Transverse colon (tissue), 3 donors: ENCODE measurements at regions not wholly inside any gene's neighbourhood (a gene's known extent, or its start where the extent isn't known, plus 50 kb on each side); places are given as distances from the start of the nearest gene placed in this dataset.
"Not testable (repeated sequence)": the region's sequence is repeated elsewhere in the genome, so short reads cannot be mapped to it uniquely, and the experiment has no call there.

Experiments used
- CTCF ChIP-seq, 5 experiments: fragments of 200-600 bp in 3 of 5; fragments of 450-650 bp in 2 of 5; sonication (generic) in 3 of 5; IDR thresholded peaks; 1 replicate in 2 of 5; 2 replicates in 3 of 5; pipeline ENCODE4 v1.5.1; 2016 to 2017; ENCODE audit warnings: antibody characterized with exemption in 5 of 5, inconsistent platforms in 3 of 5, mild to moderate bottlenecking in 2 of 5, moderate library complexity in 1 of 5
- EP300 ChIP-seq: sonication (generic); formaldehyde crosslinking; IDR thresholded peaks from one replicate; pipeline ENCODE4 v1.6.1; 2017; ENCODE audit warnings: antibody characterized with exemption, low read depth

DNA sequence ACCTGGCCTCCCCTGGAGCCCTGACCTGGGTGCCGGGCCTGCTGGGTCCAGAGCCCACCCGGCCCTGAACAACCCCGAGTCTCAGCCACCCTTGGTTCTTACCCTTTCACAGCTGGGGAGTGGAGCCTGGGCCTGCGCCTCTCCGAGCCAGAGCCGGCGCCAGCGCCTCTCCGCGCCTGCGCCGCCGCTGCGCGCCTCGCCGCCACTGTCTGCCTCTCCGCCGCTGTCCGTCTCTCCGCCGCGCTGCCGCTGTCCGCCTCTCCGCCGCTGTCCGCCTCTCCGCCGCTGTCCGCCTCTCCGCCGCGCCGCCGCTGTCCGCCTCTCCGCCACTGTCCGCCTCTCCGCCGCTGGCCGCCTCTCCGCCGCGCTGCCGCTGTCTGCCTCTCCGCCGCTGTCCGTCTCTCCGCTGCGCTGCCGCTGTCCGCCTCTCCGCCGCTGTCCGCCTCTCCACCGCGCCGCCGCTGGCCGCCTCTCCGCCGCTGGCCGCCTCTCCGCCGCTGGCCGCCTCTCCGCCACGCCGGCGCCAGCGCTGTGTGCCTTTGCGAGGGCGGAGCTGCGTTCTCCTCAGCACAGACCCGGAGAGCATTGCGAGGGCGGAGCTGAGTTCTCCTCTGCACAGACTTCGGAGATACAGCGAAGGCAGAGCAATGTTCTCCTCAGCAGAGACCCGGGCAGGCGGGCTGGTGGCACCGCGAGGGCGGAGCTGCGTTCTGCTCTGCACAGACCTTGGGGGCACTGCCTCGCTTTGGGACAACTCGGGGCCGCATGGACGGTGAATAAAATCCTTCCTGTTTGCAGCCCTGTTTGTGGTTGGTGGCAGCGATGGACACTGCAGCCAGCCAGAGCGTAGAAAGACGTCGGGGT, 1553.7 kb downstream of the RPIA start:
- TF ChIP-seq EP300; CTCF (IDR thresholded peaks at IDR 0.05): not testable (repeated sequence)
